Neural progenitor cell (in vitro differentiated cells): ENCODE measurements at regions not wholly inside any gene's neighbourhood (a gene's known extent, or its start where the extent isn't known, plus 50 kb on each side); places are given as distances from the start of the nearest gene placed in this dataset.
"Not testable (repeated sequence)": the region's sequence is repeated elsewhere in the genome, so short reads cannot be mapped to it uniquely, and the experiment has no call there.

ENCODE experiments used
- DNase-seq: peaks from one replicate; pipeline ENCODE4 v3.0.0-alpha.2; 2016; ENCODE audit warnings: low spot score
- H2AFZ ChIP-seq: fragments of 200-600 bp; sonication (generic); replicated peaks from 2 replicates; pipeline ENCODE4 v1.6.1; 2016; ENCODE audit warnings: antibody characterized with exemption
- H3F3A ChIP-seq: fragments of 200-600 bp; sonication (generic); 2 replicates; pipeline ENCODE4 v1.6.1; 2016; ENCODE audit warnings: antibody characterized with exemption, low read depth
- H3K27ac ChIP-seq: fragments of 200-600 bp; sonication (generic); 2 replicates; pipeline ENCODE4 v1.5.1; 2016; ENCODE audit warnings: mild to moderate bottlenecking
- H3K27me3 ChIP-seq: fragments of 200-600 bp; sonication (generic); 2 replicates; pipeline ENCODE4 v1.6.1; 2016; ENCODE audit warnings: mild to moderate bottlenecking, moderate library complexity
- H3K36me3 ChIP-seq: fragments of 200-600 bp; sonication (generic); 2 replicates; pipeline ENCODE4 v1.5.1; 2016
- H3K4me1 ChIP-seq: fragments of 200-600 bp; sonication (generic); 2 replicates; pipeline ENCODE4 v1.6.1; 2016; ENCODE audit warnings: mixed run types
- H3K4me2 ChIP-seq: fragments of 200-600 bp; sonication (generic); 2 replicates; pipeline ENCODE4 v1.6.1; 2016
- H3K4me3 ChIP-seq: fragments of 200-600 bp; sonication (generic); 2 replicates; pipeline ENCODE4 v1.5.1; 2016
- H3K79me2 ChIP-seq: fragments of 200-600 bp; sonication (generic); 2 replicates; pipeline ENCODE4 v1.6.1; 2016; ENCODE audit warnings: low read depth
- H3K9ac ChIP-seq: fragments of 200-600 bp; sonication (generic); 2 replicates; pipeline ENCODE4 v1.6.1; 2016
- H3K9me3 ChIP-seq: fragments of 200-600 bp; sonication (generic); 2 replicates; pipeline ENCODE4 v1.5.1; 2016; ENCODE audit warnings: low read depth
- H4K20me1 ChIP-seq: fragments of 200-600 bp; sonication (generic); 2 replicates; pipeline ENCODE4 v1.6.1; 2016; ENCODE audit warnings: low read depth
- H3K27ac Mint-ChIP-seq: 3 replicates; pipeline ENCODE4 v1.8.0; 2021; ENCODE audit warnings: mixed read lengths
- H3K27me3 Mint-ChIP-seq: 2 replicates; pipeline ENCODE4 v1.8.0; 2022; ENCODE audit warnings: low read depth, mild to moderate bottlenecking, inconsistent platforms, moderate library complexity, mixed read lengths; ENCODE audit not compliant: insufficient read depth
- H3K36me3 Mint-ChIP-seq: 3 replicates; pipeline ENCODE4 v1.8.0; 2021; ENCODE audit warnings: mixed read lengths
- H3K4me1 Mint-ChIP-seq: 3 replicates; pipeline ENCODE4 v1.8.0; 2021; ENCODE audit warnings: mixed read lengths
- H3K4me3 Mint-ChIP-seq: 3 replicates; pipeline ENCODE4 v1.8.0; 2021; ENCODE audit warnings: mild to moderate bottlenecking, moderate library complexity, mixed read lengths
- H3K9me3 Mint-ChIP-seq: 3 replicates; pipeline ENCODE4 v1.8.0; 2020; ENCODE audit warnings: mixed read lengths
- EZH2 ChIP-seq: fragments of 200-600 bp; sonication (generic); IDR thresholded peaks from 2 replicates; pipeline ENCODE4 v1.6.1; 2017; ENCODE audit warnings: antibody characterized with exemption, mild to moderate bottlenecking, moderate library complexity
- EZH2phosphoT487 ChIP-seq: fragments of 200-600 bp; sonication (generic); IDR thresholded peaks from 2 replicates; pipeline ENCODE4 v1.6.1; 2017; ENCODE audit warnings: antibody characterized with exemption
- TF ChIP-seq, protein P1 (sequence below): fragments of 200-600 bp; sonication (generic); IDR thresholded peaks from 2 replicates; pipeline ENCODE4 v1.5.1; 2017; ENCODE audit warnings: antibody characterized with exemption, mild to moderate bottlenecking

GRCh38 chr6:157753291-157753690, 69.8 kb upstream of the SNX9 start:
- Mint-ChIP-seq H3K36me3 (peaks cover 4% of the 10 kb centered on the region), H3K4me1 (peaks cover 31% of the 10 kb centered on the region), H3K9me3 (peaks cover 36% of the 10 kb centered on the region), H3K27ac (no peak overlapping the region), H3K4me3 (no peak overlapping the region), H3K27me3 (no peaks in the 10 kb centered on the region)
- Histone ChIP-seq H2AFZ (no peak overlapping the region), H3F3A (peaks cover 17% of the 10 kb centered on the region), H3K27me3 (no peaks in the 10 kb centered on the region), H3K4me1 (peaks cover 7% of the 10 kb centered on the region), H4K20me1 (no peaks in the 10 kb centered on the region), H3K79me2 (no peaks in the 10 kb centered on the region), H3K9ac (no peak overlapping the region), H3K36me3 (no peaks in the 10 kb centered on the region), H3K27ac (no peak overlapping the region), H3K4me2 (no peak overlapping the region), H3K9me3 (no peaks in the 10 kb centered on the region), H3K4me3 (no peak overlapping the region)
- DNase-seq, result no peak
- TF ChIP-seq, protein P1, sequence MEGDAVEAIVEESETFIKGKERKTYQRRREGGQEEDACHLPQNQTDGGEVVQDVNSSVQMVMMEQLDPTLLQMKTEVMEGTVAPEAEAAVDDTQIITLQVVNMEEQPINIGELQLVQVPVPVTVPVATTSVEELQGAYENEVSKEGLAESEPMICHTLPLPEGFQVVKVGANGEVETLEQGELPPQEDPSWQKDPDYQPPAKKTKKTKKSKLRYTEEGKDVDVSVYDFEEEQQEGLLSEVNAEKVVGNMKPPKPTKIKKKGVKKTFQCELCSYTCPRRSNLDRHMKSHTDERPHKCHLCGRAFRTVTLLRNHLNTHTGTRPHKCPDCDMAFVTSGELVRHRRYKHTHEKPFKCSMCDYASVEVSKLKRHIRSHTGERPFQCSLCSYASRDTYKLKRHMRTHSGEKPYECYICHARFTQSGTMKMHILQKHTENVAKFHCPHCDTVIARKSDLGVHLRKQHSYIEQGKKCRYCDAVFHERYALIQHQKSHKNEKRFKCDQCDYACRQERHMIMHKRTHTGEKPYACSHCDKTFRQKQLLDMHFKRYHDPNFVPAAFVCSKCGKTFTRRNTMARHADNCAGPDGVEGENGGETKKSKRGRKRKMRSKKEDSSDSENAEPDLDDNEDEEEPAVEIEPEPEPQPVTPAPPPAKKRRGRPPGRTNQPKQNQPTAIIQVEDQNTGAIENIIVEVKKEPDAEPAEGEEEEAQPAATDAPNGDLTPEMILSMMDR, result no peak
- TF ChIP-seq EZH2phosphoT487 (no peak), EZH2 (no peak)

DNA sequence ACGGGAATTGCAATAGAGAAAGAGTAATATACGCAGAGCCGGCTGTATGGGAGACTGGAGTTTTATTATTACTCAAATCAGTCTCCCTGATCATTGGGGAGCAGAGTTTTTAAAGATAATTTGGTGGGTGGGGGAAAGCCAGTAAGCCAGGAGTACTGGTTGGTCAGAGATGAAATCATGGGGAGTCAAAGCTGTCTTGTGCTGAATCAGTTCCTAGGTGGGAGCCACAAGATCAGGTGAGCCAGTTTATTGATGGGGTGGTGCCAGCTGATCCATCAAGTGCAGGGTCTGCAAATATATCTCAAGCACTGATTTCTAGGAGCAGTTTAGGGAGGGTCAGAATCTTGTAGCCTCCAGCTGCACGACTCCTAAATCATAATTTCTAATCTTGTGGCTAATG, 69.2 kb upstream of the SNX9 start:
- Mint-ChIP-seq H3K4me1 (peaks cover 31% of the 10 kb centered on the region), H3K9me3 (peaks cover 38% of the 10 kb centered on the region)
- not testable (repeated sequence) for H3K27me3 Mint-ChIP-seq, H3K4me1 ChIP-seq, H2AFZ ChIP-seq, H3K79me2 ChIP-seq, H3K36me3 ChIP-seq, H3K4me3 Mint-ChIP-seq, H4K20me1 ChIP-seq, H3K9me3 ChIP-seq, H3K27ac Mint-ChIP-seq, H3K27me3 ChIP-seq, H3K4me3 ChIP-seq, H3K9ac ChIP-seq, DNase-seq, H3K27ac ChIP-seq, H3K4me2 ChIP-seq, H3K36me3 Mint-ChIP-seq
- peaks cover 17% of the 10 kb centered on the region for H3F3A ChIP-seq

DNA sequence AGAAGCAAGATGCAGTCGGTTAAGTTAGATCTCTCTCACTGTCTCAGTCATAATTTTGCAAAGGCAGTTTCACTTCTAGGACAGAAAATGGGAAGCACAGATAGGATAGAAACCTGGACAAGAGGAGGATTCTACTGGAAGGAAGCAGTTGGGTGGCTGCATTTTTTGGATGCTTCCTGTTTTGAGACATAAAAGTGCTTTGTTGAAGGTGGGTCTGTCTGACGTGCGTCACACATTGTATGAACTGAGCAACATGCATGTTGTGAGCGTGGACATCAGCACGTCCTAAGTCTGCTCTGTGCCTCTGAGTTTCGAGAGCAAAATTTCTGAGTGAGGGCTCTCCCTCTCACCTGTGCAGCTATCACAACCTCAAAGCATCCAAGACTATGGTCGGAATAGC, 68.7 kb upstream of the SNX9 start:
- no peak for DNase-seq
- Histone ChIP-seq H4K20me1 (no peaks in the 10 kb centered on the region), H3K9me3 (no peaks in the 10 kb centered on the region), H3F3A (peaks cover 17% of the 10 kb centered on the region), H3K4me2 (no peak overlapping the region), H3K79me2 (no peaks in the 10 kb centered on the region), H3K27ac (no peak overlapping the region), H3K4me3 (no peak overlapping the region), H2AFZ (no peak overlapping the region), H3K27me3 (no peaks in the 10 kb centered on the region), H3K4me1 (peaks cover 7% of the 10 kb centered on the region), H3K9ac (no peak overlapping the region), H3K36me3 (no peaks in the 10 kb centered on the region)
- Mint-ChIP-seq H3K9me3 (peaks cover 38% of the 10 kb centered on the region), H3K4me1 (peaks cover 31% of the 10 kb centered on the region), H3K27ac (peak overlapping the region; percentile 82), H3K4me3 (no peak overlapping the region), H3K27me3 (no peaks in the 10 kb centered on the region), H3K36me3 (peaks cover 4% of the 10 kb centered on the region)
- TF ChIP-seq EZH2 (no peak), EZH2phosphoT487 (no peak)
- TF ChIP-seq, protein P1, result no peak

GRCh38 chr6:157755032-157755745, 67.9 kb upstream of the SNX9 start:
- peak overlapping the region; percentile 74 for H3K27ac Mint-ChIP-seq
- no peaks in the 10 kb centered on the region for H3K36me3 ChIP-seq
- peaks cover 31% of the 10 kb centered on the region for H3K4me1 Mint-ChIP-seq
- no peak overlapping the region for H3K4me2 ChIP-seq
- no peak overlapping the region for H3K4me3 Mint-ChIP-seq
- peaks cover 17% of the 10 kb centered on the region for H3F3A ChIP-seq
- no peaks in the 10 kb centered on the region for H3K9me3 ChIP-seq
- H2AFZ ChIP-seq, result no peak overlapping the region
- peaks cover 7% of the 10 kb centered on the region for H3K4me1 ChIP-seq
- no peaks in the 10 kb centered on the region for H3K27me3 ChIP-seq
- peaks cover 37% of the 10 kb centered on the region for H3K9me3 Mint-ChIP-seq
- H3K36me3 Mint-ChIP-seq, result peaks cover 4% of the 10 kb centered on the region
- H3K27ac ChIP-seq, result no peak overlapping the region
- no peak overlapping the region for H3K4me3 ChIP-seq
- no peak for TF ChIP-seq EZH2phosphoT487
- TF ChIP-seq, protein P1, result no peak
- no peak for TF ChIP-seq EZH2
- H3K79me2 ChIP-seq, result no peaks in the 10 kb centered on the region
- H3K9ac ChIP-seq, result no peak overlapping the region
- H3K27me3 Mint-ChIP-seq, result peaks cover 2% of the 10 kb centered on the region
- H4K20me1 ChIP-seq, result no peaks in the 10 kb centered on the region
- peak; percentile 9 for DNase-seq
